Uterus (tissue), 2 donors: ENCODE measurements at regions not wholly inside any gene's neighbourhood (a gene's known extent, or its start where the extent isn't known, plus 50 kb on each side); places are given as distances from the start of the nearest gene placed in this dataset.
"Not testable (repeated sequence)": the region's sequence is repeated elsewhere in the genome, so short reads cannot be mapped to it uniquely, and the experiment has no call there.

Experiments used
- CTCF ChIP-seq, 4 experiments: fragments of 200-600 bp in 2 of 4; fragments of 450-650 bp in 2 of 4; sonication (generic) in 2 of 4; IDR thresholded peaks; one replicate each; pipeline ENCODE4 v1.5.1; 2016 to 2019; ENCODE audit warnings: antibody characterized with exemption in 4 of 4, mild to moderate bottlenecking in 2 of 4, moderate library complexity in 1 of 4
- POLR2A ChIP-seq, 2 donors: fragments of 450-650 bp; IDR thresholded peaks; one replicate each; pipeline ENCODE4 v1.6.1; 2016; ENCODE audit warnings: antibody characterized with exemption in 2 of 2, mild to moderate bottlenecking in 1 of 2, moderate library complexity in 1 of 2

GRCh38 chr7:57243551-57243950 lies 111.3 kb upstream of the ZNF479 start:
- TF ChIP-seq POLR2A, CTCF (IDR thresholded peaks at IDR 0.05): not testable (repeated sequence)
